ENCODE measurements at regions not wholly inside any gene's neighbourhood (a gene's known extent, or its start where the extent isn't known, plus 50 kb on each side); places are given as distances from the start of the nearest gene placed in this dataset.

DNA sequence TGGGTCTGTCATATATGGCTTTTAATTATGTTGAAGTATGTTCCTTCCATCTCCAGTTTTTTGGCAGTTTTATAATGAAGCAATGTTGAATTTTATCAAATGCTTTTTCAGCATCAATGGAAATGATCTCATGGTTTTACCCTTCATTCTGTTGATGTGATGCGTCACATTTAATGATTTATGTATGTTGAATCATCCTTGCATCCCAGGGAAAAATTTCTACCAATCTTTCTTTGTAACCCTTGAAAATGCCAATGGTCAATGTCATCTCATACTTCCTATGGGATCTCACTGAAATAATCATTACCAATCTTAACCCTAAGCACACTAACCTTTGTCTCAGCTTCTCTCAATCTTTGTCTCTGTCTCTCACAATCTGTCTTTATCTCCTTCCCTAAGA lies 1004.0 kb downstream of the KCNT2 start:
- H3K27ac ChIP-seq (ENCODE audit: low read length) = no peak overlapping the region

DNA sequence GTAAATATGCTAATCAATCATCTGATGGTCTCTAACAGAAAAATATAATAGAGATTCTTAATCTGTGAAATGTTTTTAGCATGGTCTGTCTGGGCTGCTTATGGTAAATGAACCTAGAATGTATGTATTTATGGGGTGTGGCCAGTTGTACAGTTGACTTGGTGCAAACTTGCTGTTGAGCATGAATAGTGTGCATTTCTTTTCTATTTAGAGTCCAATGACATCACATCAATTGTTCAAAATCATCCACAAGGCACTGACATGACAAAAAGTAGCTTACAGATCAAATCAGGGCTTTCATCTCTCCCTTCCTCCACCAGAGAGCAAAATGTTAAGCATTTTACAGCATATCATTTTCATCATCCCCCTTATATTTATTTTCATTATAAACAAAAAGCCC lies 1010.3 kb downstream of the KCNT2 start:
- Histone ChIP-seq H3K4me1 (ENCODE audit: insufficient read depth, low read length) (no peaks in the 10 kb centered on the region), H3K9me3 (ENCODE audit: insufficient read depth, low read length, severe bottlenecking) (no peaks in the 10 kb centered on the region), H3K79me2 (ENCODE audit: insufficient read depth, low read length) (no peaks in the 10 kb centered on the region), H3K4me2 (ENCODE audit: insufficient read depth, low read length) (no peak overlapping the region), H3K27me3 (ENCODE audit: insufficient read depth, low read length, poor library complexity) (no peaks in the 10 kb centered on the region), H3K36me3 (ENCODE audit: insufficient read depth, low read length) (no peaks in the 10 kb centered on the region), H3K9ac (ENCODE audit: low read depth, low read length) (no peak overlapping the region), H3K4me3 (ENCODE audit: low read depth in 1 of 2, low read length in 2 of 2) (no peak overlapping the region), H3K27ac (ENCODE audit: low read length) (no peak overlapping the region), H2AFZ (ENCODE audit: low read depth, low read length) (no peak overlapping the region), H4K20me1 (ENCODE audit: insufficient read depth, low read length) (no peaks in the 10 kb centered on the region)
- DNase-seq (no peak), ATAC-seq (ENCODE audit: insufficient read depth, low read depth) (no peak)
- TF ChIP-seq, protein P1, sequence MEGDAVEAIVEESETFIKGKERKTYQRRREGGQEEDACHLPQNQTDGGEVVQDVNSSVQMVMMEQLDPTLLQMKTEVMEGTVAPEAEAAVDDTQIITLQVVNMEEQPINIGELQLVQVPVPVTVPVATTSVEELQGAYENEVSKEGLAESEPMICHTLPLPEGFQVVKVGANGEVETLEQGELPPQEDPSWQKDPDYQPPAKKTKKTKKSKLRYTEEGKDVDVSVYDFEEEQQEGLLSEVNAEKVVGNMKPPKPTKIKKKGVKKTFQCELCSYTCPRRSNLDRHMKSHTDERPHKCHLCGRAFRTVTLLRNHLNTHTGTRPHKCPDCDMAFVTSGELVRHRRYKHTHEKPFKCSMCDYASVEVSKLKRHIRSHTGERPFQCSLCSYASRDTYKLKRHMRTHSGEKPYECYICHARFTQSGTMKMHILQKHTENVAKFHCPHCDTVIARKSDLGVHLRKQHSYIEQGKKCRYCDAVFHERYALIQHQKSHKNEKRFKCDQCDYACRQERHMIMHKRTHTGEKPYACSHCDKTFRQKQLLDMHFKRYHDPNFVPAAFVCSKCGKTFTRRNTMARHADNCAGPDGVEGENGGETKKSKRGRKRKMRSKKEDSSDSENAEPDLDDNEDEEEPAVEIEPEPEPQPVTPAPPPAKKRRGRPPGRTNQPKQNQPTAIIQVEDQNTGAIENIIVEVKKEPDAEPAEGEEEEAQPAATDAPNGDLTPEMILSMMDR (IDR thresholded peaks at IDR 0.05; ENCODE audit: borderline replicate concordance, extremely low read depth, low read length, poor library complexity, severe bottlenecking) = no peak
- no peak for TF ChIP-seq EZH2 (IDR thresholded peaks at IDR 0.05; ENCODE audit: borderline replicate concordance, low read depth, low read length, severe bottlenecking)

More for the DNA sequence above, 1004.0 kb downstream of the KCNT2 start:
- no peak for TF ChIP-seq EZH2 (IDR thresholded peaks at IDR 0.05; ENCODE audit: borderline replicate concordance, low read depth, low read length, severe bottlenecking)
- no peak overlapping the region for H3K4me3 ChIP-seq (ENCODE audit: low read depth in 1 of 2, low read length in 2 of 2)
- H3K9ac ChIP-seq (ENCODE audit: low read depth, low read length) = no peak overlapping the region
- no peaks in the 10 kb centered on the region for H3K9me3 ChIP-seq (ENCODE audit: insufficient read depth, low read length, severe bottlenecking)
- H3K36me3 ChIP-seq (ENCODE audit: insufficient read depth, low read length) = no peaks in the 10 kb centered on the region
- no peaks in the 10 kb centered on the region for H3K4me1 ChIP-seq (ENCODE audit: insufficient read depth, low read length)
- H3K4me2 ChIP-seq (ENCODE audit: insufficient read depth, low read length) = no peak overlapping the region
- H3K79me2 ChIP-seq (ENCODE audit: insufficient read depth, low read length) = no peaks in the 10 kb centered on the region
- DNase-seq (no peak), ATAC-seq (ENCODE audit: insufficient read depth, low read depth) (no peak)
- H4K20me1 ChIP-seq (ENCODE audit: insufficient read depth, low read length) = no peaks in the 10 kb centered on the region
- no peaks in the 10 kb centered on the region for H3K27me3 ChIP-seq (ENCODE audit: insufficient read depth, low read length, poor library complexity)
- no peak overlapping the region for H2AFZ ChIP-seq (ENCODE audit: low read depth, low read length)

DNA sequence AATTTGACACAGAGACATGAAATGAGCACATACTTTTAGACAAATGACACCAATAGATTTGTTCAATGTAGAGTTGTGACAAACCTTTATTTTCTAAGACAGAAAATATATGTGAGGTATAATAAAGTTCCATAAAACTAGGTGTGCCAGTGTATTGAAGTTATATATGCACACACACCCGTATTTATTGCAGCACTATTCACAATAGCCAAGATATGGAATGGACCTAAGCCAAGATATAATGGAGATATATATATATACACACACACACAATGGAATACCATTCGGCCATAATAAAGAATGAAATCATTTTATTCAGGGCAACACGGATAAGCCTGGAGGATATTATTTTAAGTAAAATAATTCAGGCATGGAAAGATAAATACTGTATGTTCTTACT lies 1013.5 kb downstream of the KCNT2 start:
- no peak overlapping the region for H2AFZ ChIP-seq (ENCODE audit: low read depth, low read length)
- H3K4me2 ChIP-seq (ENCODE audit: insufficient read depth, low read length) = no peak overlapping the region
- no peaks in the 10 kb centered on the region for H3K79me2 ChIP-seq (ENCODE audit: insufficient read depth, low read length)
- H3K27ac ChIP-seq (ENCODE audit: low read length) = no peak overlapping the region
- H3K4me3 ChIP-seq (ENCODE audit: low read depth in 1 of 2, low read length in 2 of 2) = no peak overlapping the region
- ATAC-seq (ENCODE audit: insufficient read depth, low read depth) (no peak), DNase-seq (no peak)
- no peaks in the 10 kb centered on the region for H3K27me3 ChIP-seq (ENCODE audit: insufficient read depth, low read length, poor library complexity)
- no peaks in the 10 kb centered on the region for H4K20me1 ChIP-seq (ENCODE audit: insufficient read depth, low read length)
- no peaks in the 10 kb centered on the region for H3K36me3 ChIP-seq (ENCODE audit: insufficient read depth, low read length)
- H3K9ac ChIP-seq (ENCODE audit: low read depth, low read length) = no peak overlapping the region
- H3K4me1 ChIP-seq (ENCODE audit: insufficient read depth, low read length) = no peaks in the 10 kb centered on the region
- TF ChIP-seq, protein P1 (IDR thresholded peaks at IDR 0.05; ENCODE audit: borderline replicate concordance, extremely low read depth, low read length, poor library complexity, severe bottlenecking) = no peak
- TF ChIP-seq EZH2 (IDR thresholded peaks at IDR 0.05; ENCODE audit: borderline replicate concordance, low read depth, low read length, severe bottlenecking) = no peak
- no peaks in the 10 kb centered on the region for H3K9me3 ChIP-seq (ENCODE audit: insufficient read depth, low read length, severe bottlenecking)

DNA sequence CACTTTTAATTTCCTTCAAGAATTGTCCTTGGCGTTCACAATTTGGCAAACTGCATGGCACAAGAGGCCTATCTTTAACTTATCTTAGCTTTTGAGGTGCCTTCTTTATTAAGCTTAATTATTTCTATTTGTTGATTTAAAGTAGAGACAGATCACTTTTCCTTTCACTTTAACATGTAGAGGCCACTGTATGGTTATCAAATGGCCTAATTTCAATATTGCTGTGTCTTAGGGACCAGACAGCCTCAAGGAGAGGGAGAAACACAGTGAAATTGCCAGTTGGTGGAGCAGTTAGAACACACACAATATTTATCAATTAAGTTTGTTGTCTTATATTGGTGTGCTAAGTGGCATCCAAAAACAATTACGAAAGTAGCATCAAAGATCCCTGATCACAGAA lies 1013.9 kb downstream of the KCNT2 start:
- H3K9ac ChIP-seq (ENCODE audit: low read depth, low read length) = no peak overlapping the region
- H3K79me2 ChIP-seq (ENCODE audit: insufficient read depth, low read length) = no peaks in the 10 kb centered on the region
- TF ChIP-seq, protein P1 (IDR thresholded peaks at IDR 0.05; ENCODE audit: borderline replicate concordance, extremely low read depth, low read length, poor library complexity, severe bottlenecking) = no peak
- H3K36me3 ChIP-seq (ENCODE audit: insufficient read depth, low read length) = no peaks in the 10 kb centered on the region
- no peaks in the 10 kb centered on the region for H3K4me1 ChIP-seq (ENCODE audit: insufficient read depth, low read length)
- no peak overlapping the region for H2AFZ ChIP-seq (ENCODE audit: low read depth, low read length)
- DNase-seq (no peak), ATAC-seq (ENCODE audit: insufficient read depth, low read depth) (no peak)
- H3K27ac ChIP-seq (ENCODE audit: low read length) = no peak overlapping the region
- H3K27me3 ChIP-seq (ENCODE audit: insufficient read depth, low read length, poor library complexity) = no peaks in the 10 kb centered on the region
- no peaks in the 10 kb centered on the region for H3K9me3 ChIP-seq (ENCODE audit: insufficient read depth, low read length, severe bottlenecking)
- no peak overlapping the region for H3K4me3 ChIP-seq (ENCODE audit: low read depth in 1 of 2, low read length in 2 of 2)
- no peaks in the 10 kb centered on the region for H4K20me1 ChIP-seq (ENCODE audit: insufficient read depth, low read length)
- H3K4me2 ChIP-seq (ENCODE audit: insufficient read depth, low read length) = no peak overlapping the region
